Coronary artery (tissue), 2 donors: ENCODE measurements at regions not wholly inside any gene's neighbourhood (a gene's known extent, or its start where the extent isn't known, plus 50 kb on each side); places are given as distances from the start of the nearest gene placed in this dataset.

ENCODE experiments used
- DNase-seq: peaks from one replicate; pipeline ENCODE4 v3.0.0-alpha.2; 2017; ENCODE audit warnings: low spot score
- H3K27ac ChIP-seq, 2 donors: fragments of 200-600 bp; sonication (generic); one replicate each; pipeline ENCODE4 v1.5.1; 2016 to 2019
- H3K4me3 ChIP-seq: fragments of 200-600 bp; sonication (generic); 2 replicates; pipeline ENCODE4 v1.5.1; 2016; ENCODE audit warnings: mild to moderate bottlenecking, moderate library complexity
- TF ChIP-seq, protein P1 (sequence below): fragments of 200-600 bp; sonication (generic); IDR thresholded peaks from one replicate; pipeline ENCODE4 v1.5.1; 2019; ENCODE audit warnings: antibody characterized with exemption

DNA sequence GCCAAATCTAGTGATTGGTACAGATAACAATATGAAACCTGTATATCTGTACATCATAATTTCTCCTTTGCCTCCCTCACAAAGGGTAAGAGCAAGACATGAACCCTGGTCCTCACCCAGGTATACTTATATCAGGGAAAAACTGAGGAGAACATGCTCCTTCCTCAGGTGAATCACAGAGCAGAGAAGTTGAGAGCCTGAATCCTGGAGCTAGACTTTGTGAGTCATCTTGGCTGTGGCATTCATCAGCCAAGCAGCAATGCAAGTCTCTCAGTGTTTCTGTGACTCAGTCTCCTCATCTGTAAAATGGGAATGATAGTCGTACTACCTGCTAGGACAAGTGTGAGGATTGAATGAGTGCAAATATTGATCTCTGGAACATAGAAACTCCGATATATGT is 165.7 kb upstream of the ADAMTS9 start:
- Histone ChIP-seq H3K27ac (no peak overlapping the region), H3K4me3 (no peak overlapping the region)
- TF ChIP-seq, protein P1, sequence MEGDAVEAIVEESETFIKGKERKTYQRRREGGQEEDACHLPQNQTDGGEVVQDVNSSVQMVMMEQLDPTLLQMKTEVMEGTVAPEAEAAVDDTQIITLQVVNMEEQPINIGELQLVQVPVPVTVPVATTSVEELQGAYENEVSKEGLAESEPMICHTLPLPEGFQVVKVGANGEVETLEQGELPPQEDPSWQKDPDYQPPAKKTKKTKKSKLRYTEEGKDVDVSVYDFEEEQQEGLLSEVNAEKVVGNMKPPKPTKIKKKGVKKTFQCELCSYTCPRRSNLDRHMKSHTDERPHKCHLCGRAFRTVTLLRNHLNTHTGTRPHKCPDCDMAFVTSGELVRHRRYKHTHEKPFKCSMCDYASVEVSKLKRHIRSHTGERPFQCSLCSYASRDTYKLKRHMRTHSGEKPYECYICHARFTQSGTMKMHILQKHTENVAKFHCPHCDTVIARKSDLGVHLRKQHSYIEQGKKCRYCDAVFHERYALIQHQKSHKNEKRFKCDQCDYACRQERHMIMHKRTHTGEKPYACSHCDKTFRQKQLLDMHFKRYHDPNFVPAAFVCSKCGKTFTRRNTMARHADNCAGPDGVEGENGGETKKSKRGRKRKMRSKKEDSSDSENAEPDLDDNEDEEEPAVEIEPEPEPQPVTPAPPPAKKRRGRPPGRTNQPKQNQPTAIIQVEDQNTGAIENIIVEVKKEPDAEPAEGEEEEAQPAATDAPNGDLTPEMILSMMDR = no peak
- DNase-seq = no peak

GRCh38 chr3:64852738-64853137 is 164.9 kb upstream of the ADAMTS9 start:
- TF ChIP-seq, protein P1 = no peak
- Histone ChIP-seq H3K4me3 (no peak overlapping the region), H3K27ac (no peak overlapping the region)
- no peak for DNase-seq

DNA sequence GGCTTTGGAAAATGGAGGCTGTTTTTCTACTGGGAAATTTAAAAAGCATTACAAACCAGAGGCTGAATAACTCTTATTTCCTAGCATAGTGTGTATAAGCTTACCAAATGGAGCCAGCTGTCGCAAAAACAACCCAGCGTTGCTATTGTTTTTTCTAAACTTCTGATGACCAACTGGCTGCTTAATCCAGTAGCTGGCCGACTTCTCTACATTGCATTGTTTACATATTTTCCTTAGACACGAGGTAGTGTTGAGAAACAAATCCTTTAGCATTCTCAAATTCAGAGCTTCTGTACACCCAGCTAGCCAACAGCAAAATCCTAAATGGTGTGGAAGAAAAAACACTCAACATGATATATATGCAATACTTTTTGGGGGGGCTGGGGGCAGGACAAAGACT is 161.0 kb upstream of the ADAMTS9 start:
- no peak for DNase-seq
- TF ChIP-seq, protein P1 = no peak
- Histone ChIP-seq H3K27ac (no peak overlapping the region), H3K4me3 (no peak overlapping the region)

GRCh38 chr3:64848127-64848800 is 160.5 kb upstream of the ADAMTS9 start:
- TF ChIP-seq, protein P1 = no peak
- DNase-seq = no peak
- no peak overlapping the region for H3K27ac ChIP-seq
- H3K4me3 ChIP-seq = no peak overlapping the region

- Histone ChIP-seq H3K4me3 (no peak overlapping the region), H3K27ac (no peak overlapping the region)
- TF ChIP-seq, protein P1 = no peak
- no peak for DNase-seq
Measured at GRCh38 chr3:64844558-64844957, 156.8 kb upstream of the ADAMTS9 start.

DNA sequence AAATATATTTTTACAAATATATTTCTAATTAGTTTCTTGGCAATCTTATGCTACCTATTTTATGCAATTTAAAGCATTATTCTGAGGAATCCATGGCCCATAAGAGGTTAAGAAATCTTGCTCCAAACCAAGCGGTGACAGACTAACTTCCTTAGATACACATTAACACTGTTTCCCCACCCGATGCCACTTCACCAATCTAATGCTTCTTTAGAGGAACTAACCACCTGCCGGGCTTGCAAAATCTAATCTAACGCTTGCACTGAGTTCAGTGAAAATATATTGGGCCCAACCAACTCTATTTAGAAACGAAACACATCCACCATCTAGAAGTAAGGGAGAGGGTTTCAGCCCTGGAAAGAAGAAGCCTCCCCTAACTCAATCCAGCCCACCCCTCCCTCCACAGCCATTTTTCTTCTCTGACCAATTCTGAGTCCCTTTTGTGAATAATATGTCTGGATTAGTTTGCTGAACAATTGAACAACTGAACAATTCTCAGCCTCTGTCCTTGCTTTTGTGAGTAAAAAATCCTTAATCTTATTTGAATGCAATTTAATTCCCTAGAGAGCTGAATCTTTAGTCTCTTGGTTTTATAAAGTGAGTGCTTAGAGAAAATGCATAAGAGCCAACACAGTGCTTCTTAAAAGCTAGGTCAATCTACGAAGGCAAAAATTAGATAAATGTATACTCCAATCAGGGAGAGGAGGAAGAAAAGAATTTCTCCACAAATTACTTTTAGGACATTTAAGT is 150.4 kb upstream of the ADAMTS9 start:
- TF ChIP-seq, protein P1 = no peak
- no peak for DNase-seq
- Histone ChIP-seq H3K4me3 (no peak overlapping the region), H3K27ac (peak overlapping the region in 1 of 2 donors; percentile 47)
